ENCODE measurements at regions not wholly inside any gene's neighbourhood (a gene's known extent, or its start where the extent isn't known, plus 50 kb on each side); places are given as distances from the start of the nearest gene placed in this dataset.
A peak's percentile ranks its signal among the peaks of the same experiment; 100 is the strongest.

DNA sequence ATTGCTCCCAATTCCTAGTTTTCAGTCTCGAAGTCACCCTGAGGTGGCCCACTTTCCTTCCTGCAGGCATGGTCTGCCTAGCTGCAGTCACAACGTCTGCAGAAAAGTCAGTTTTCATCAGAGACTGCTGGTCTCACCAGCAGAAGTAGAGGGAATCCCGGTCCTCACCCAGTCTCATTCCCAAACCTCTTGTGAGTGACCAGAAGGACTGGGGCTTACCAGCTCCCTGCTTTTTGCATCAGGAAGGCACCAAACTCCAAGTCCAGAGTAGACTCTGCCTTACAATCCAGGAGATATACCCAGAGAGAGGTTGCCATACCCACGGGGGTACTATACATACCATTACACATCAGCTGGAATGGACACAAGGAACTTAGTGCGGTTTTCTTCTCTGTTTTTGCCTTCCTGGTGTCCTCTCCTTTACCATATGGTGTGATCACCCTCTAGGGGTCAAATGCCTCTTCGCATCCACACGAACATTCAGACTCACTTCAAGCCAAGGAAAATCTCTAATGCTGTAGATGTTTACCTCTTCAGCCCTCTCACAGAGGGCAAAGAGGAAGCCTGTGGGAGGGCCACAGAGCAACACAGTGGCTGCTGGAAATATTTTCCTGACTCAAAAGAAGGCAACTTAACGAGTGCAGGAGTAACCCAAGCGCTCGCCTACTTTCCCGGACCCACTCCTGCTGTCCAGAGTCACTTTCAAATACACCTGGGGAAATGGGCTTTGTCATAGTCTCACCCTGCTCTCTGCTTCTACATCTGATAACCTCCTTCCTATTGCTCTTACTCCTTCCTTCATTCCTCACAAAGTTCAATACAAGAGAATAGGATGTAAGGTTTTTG is 220.9 kb downstream of the C7orf25 start:
- H3K4me3 ChIP-seq (ENCODE audit: low read depth, low read length): no peak overlapping the region
- DNase-seq (ENCODE audit: low read depth, low spot score): no peak
- CTCF ChIA-PET: interaction anchor here (0.5 to 6.0 kb wide), 11 partner anchors 10 to 749 kb away, joined by 3 to 59 read pairs (median 4); no protein-coding TSS in a partner anchor
- TF ChIP-seq, protein P1, sequence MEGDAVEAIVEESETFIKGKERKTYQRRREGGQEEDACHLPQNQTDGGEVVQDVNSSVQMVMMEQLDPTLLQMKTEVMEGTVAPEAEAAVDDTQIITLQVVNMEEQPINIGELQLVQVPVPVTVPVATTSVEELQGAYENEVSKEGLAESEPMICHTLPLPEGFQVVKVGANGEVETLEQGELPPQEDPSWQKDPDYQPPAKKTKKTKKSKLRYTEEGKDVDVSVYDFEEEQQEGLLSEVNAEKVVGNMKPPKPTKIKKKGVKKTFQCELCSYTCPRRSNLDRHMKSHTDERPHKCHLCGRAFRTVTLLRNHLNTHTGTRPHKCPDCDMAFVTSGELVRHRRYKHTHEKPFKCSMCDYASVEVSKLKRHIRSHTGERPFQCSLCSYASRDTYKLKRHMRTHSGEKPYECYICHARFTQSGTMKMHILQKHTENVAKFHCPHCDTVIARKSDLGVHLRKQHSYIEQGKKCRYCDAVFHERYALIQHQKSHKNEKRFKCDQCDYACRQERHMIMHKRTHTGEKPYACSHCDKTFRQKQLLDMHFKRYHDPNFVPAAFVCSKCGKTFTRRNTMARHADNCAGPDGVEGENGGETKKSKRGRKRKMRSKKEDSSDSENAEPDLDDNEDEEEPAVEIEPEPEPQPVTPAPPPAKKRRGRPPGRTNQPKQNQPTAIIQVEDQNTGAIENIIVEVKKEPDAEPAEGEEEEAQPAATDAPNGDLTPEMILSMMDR (IDR thresholded peaks at IDR 0.05; ENCODE audit: insufficient read depth, low read length, missing control alignments): peak; percentile 59
- POLR2A ChIA-PET: interaction anchor here (0.6 kb wide), 1 partner anchor 704 kb away, joined by 3 read pairs; no protein-coding TSS in a partner anchor

DNA sequence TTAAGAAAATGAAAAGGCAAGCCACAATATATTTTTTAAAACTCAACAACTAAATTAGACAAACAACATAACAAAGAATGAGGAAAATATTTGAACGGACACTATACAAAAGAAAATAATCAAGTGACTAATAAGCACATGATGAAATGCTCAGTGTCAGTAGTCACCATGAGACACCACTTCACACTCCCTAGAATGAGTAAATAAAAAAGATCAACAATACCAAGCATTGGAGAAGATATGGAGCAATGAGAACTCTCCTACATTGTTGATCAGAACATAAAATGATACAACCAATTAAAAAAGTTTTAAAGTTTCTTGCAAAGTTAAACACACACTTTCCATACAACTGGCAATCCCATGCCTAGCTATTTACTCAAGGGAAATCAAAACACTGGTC is 222.2 kb downstream of the C7orf25 start:
- POLR2A ChIA-PET: no interaction called here
- CTCF ChIA-PET: interaction anchor here (1.5 to 6.0 kb wide), 4 partner anchors 13 to 748 kb away, joined by 5 to 59 read pairs (median 25); no protein-coding TSS in a partner anchor
- no peak overlapping the region for H3K4me3 ChIP-seq (ENCODE audit: low read depth, low read length)
- DNase-seq (ENCODE audit: low read depth, low spot score): no peak
- TF ChIP-seq, protein P1 (IDR thresholded peaks at IDR 0.05; ENCODE audit: insufficient read depth, low read length, missing control alignments): no peak

DNA sequence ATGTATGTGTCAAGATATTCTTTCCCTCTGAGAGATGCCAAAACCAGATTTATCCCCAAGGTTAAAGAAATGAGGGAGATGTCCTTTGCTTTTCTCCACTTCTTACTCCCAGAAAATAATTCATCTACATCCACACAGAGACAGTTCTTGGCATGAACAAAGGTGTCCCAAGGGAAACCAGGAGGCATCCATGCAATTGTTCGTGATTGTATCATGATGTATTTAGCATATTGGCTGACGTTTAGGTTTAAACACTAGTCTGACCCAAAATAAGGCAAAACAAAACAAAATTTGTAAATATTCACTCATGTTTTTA is 223.9 kb downstream of the C7orf25 start:
- no peak for DNase-seq (ENCODE audit: low read depth, low spot score)
- ChIA-PET POLR2A (no interaction called here), CTCF (interaction anchor here (3.3 kb wide), 1 partner anchor 14 kb away, joined by 10 read pairs; no protein-coding TSS in a partner anchor)
- no peak overlapping the region for H3K4me3 ChIP-seq (ENCODE audit: low read depth, low read length)
- TF ChIP-seq, protein P1 (IDR thresholded peaks at IDR 0.05; ENCODE audit: insufficient read depth, low read length, missing control alignments): no peak

DNA sequence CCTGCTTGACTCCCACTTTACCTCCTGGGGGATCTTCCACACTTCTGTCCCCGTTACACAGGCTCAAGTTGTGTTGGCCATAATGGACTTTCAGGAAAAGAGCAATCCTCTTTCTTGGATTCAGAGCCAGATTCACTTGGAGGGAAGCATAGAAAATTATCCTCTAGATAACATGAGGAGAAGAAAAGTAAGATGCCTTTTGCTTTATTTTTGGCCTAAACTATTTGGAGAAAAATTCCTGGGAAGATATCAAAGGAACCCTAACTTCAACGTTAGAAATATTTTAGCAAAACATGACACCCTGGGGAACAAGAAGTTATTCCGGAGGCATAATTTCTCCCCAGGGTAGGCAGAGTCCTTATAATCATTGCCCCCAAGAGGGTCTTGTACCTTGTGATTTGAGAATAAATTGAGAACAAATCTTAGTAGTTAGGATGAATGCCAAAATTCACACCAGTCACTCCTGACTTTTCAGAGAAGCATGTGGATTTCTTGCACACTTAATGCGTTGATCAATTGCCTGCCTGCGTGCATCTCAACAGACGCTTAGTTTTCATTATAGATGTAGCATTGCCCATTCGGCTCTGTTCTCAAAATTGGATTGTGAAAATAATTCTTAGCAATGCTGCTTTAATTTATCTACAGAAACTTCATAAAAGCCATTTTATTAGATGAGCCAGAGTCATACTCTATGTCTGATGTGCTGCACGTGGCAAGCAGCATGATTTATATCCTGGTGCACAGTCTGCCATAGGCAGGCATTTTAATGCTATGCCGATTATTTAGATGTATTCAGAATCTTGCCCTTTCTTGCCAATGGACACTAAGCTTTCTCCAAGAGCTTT is 224.4 kb downstream of the C7orf25 start:
- H3K4me3 ChIP-seq (ENCODE audit: low read depth, low read length): no peak overlapping the region
- ChIA-PET CTCF (no interaction called here), POLR2A (no interaction called here)
- TF ChIP-seq, protein P1 (IDR thresholded peaks at IDR 0.05; ENCODE audit: insufficient read depth, low read length, missing control alignments): no peak
- DNase-seq (ENCODE audit: low read depth, low spot score): no peak

DNA sequence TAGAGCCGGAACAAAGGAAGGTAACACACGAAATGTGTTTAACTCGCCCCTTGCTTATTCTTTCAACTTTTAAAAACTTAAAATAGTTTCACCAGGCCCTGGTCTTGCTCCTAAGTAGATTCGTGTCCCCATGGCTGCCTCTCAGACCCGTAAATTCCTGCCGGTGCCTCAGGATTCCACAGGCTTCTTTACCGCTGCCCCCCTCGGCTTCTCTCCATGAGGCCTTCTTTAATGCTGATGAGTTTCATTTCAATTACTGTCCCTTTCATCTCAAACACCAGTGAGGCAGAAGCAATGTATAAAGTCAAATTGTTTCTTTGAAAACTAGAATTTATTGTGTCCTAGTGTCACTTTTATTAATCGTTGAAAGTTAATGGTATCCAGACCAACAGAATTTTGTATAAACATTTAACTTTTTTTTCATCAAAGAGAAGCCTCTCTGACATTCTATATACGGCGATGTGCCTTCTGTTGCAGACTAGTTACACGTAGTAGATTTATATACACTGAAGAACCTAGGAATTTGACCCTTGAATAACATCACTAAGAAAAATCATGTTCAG is 225.2 kb downstream of the C7orf25 start:
- ChIA-PET CTCF (no interaction called here), POLR2A (no interaction called here)
- H3K4me3 ChIP-seq (ENCODE audit: low read depth, low read length): no peak overlapping the region
- TF ChIP-seq, protein P1 (IDR thresholded peaks at IDR 0.05; ENCODE audit: insufficient read depth, low read length, missing control alignments): no peak
- DNase-seq (ENCODE audit: low read depth, low spot score): no peak
